Dermis microvascular lymphatic vessel endothelial cell (primary cell): ENCODE measurements at regions not wholly inside any gene's neighbourhood (a gene's known extent, or its start where the extent isn't known, plus 50 kb on each side); places are given as distances from the start of the nearest gene placed in this dataset.
"Not testable (repeated sequence)": the region's sequence is repeated elsewhere in the genome, so short reads cannot be mapped to it uniquely, and the experiment has no call there.

Experiments
- DNase-seq, 2 donors: peaks; one replicate each; pipeline versions ENCODE4 v3.0.0 to v3.0.0-alpha.2; 2010; ENCODE audit warnings: low read depth in 2 of 2

DNA sequence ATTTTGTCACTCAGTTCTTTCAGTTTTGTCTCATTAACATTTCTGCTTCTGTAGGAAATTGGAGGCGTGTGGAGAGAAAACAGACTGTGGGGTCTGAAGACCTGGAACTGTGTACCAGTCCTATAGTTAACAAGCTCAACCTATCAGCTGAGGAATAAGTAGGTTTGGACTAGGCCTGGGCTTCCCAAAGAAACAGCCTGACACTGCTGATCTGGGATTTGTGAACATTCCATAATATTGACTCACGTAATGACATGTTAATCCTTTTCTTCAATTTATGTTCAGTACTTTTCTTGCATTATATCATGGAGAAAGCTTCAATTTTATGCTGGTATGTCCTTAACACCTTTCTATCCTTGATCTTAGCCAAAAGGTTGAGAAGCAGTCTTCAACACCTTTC, 181.6 kb upstream of the RORA start:
- no peak for DNase-seq

DNA sequence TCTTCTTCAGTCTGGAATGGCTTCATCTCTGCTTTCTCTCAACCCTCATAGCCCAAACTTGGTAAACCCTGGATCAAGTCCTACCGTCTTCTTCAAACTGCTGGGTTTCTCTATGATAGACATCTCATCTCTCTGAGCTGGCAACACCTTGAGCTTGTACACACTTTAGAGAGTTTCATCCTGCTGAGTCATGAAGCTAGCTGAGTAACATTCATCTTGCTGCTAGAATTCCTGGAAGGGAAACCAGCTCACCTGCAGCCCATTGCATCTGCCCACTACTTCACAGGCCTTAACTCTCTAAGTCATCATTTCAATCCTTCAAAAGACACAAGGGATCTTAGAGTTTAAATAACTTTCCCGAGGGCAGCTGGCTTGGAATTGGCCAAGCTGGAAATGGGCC, 175.5 kb upstream of the RORA start:
- DNase-seq: no peak

DNA sequence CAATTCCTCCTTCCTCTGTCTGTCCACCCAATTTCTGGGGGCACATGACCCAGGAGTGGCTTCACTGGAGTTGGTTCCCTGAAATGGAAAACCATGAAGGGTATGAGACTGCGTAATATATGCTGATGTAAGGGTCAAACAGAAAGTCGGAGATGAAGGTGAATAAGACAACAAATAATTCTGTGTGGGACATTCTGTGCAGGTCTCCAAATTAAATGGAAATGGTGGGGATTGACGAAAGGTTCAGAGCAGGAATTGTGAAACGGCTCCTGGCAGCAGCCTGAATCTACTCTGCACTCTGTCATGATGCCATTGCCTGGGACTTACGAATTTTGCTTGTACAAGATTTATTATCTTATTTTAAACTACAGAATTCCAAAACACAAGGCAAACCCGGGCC, 174.8 kb upstream of the RORA start:
- DNase-seq: no peak

DNA sequence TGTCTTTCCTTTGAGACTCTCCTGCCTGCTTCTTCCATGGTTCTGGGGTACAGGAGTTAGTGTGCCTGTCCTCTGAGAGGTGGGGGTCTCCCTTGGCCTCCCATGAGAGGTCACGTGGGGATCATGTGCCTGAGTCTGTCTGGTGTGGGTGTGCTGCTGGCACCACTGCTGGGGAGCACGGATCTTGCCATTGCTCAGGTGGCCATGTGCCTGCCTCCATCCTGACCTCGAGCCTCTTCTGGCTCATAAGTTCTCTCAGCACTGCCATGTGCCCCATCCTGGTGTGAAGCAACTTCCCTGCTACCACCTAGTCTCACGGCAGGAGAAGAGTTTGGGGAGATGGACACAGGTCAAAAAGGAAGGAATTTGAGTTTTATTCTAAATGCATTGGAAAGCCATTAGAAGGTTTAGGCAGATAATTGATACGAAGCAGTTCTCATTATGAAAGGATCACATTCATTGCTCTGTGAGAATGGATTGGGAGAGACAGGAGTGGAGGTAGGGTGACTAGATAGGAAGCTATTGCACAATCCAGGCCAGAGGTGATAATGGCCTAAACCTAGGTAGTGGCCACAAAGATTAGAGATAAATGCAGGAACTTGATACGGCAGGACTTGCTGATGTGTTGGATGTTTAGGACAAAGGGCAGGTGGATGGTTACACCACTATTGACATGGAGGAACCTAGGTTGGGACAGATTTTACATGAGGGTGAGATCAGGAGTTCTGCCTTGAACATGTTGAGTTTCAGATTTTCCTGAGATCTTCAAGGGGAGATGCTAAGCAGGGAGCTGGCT, 173.0 kb upstream of the RORA start:
- DNase-seq: no peak

DNA sequence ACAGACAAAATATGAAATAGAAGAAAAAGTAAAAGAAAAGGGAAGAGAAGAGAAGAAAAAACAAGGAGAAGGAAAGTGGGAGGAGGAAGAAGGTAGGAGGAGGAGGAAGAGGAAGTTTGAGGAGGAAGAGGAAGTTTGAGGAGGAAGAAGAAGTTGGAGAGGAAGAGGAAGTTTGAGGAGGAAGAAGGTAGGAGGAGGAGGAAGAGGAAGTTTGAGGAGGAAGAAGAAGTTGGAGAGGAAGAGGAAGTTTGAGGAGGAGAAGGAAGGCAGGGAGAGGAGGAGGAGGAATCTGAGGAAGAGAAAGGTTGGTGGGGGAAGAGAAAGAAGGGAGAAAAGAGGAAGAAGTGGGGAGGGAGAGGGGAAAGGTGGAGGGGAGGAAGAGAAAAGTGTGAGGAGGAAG, 169.2 kb upstream of the RORA start:
- no peak for DNase-seq

DNA sequence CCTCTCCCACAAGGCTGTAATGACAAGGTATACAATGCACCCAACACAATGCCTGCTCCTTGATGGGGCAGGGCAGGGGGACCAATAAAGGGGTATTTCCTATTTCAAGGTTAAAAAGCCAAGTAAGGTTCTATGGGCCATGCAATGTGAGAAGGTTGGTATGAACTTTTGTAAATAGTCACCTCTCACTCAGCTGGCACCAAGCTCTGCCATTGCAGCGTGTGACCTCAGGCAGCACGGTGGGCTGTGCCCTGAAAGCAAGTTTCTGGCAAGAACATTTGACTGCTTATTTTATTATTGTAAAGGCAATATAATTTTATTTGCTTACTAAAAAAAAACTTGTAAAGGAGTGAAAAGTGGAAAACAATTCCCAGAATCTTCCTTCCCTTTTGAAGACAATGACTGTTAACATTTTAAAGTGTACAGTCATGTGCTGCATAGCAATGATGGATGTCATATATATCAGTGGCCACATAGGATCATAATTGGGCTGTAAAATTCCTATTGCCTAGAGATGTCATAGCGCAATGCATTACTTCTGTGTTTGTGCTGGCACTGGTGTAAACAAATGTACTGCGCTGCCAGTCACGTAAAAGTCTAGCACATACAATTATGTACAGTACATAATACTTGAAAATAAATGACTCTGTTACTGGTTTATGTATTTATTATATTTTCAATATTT, 167.3 kb upstream of the RORA start:
- no peak for DNase-seq

DNA sequence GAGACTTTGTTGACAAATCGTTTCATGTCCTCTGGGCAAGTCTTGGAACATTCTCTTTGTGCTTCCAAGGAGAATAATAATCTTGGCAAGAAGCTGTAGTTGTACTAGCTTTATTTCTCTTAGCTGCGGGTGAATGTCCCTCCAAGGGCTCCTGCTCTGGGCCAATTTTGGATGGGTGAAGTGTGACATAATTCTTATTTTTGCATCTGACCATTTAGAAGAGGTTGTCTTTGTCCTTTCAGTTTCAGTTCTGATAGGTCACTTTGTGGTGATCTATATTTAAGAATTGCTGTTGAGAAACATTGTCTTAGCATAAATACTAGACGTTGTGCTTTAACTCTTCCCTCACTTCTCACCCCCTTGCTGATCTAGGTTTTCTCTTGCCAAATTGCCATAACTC, 164.8 kb upstream of the RORA start:
- DNase-seq: no peak

DNA sequence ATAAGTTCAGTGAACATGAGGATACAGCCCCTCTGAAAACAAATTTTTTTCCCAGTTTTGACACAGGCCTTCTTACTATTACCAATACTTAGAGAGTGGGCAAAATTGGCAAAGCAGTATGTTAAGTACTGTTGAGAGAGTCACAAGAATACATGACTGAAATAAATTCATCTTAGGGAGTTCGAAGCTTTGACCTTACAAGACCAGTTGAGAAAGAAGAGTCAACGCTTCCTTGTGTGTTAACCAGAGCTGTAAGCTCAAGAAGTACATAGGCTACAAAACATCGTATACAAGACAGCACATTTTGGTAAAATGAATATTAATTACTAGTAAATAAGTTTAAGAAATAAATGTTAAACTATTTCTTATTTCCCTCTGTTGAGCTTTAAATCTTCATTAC, 164.4 kb upstream of the RORA start:
- no peak for DNase-seq

DNA sequence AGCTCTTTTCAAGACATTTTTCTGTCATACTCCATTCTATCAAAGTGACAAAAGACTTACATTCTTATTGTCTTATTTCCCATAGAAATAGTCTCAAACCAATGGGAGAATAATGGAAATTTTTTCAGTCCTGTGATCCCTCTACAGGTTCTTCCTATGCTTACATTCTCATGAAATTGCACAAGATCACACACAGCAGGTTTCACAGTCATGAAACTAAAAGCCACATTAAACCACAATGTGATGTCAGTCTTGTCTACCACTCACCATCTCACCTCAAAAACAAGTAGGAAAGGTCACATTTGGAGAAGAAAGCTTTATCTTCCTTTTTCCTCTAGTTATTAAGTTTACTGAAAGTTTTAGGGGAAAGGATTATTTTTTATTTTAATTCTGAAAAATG, 161.0 kb upstream of the RORA start:
- DNase-seq: no peak

DNA sequence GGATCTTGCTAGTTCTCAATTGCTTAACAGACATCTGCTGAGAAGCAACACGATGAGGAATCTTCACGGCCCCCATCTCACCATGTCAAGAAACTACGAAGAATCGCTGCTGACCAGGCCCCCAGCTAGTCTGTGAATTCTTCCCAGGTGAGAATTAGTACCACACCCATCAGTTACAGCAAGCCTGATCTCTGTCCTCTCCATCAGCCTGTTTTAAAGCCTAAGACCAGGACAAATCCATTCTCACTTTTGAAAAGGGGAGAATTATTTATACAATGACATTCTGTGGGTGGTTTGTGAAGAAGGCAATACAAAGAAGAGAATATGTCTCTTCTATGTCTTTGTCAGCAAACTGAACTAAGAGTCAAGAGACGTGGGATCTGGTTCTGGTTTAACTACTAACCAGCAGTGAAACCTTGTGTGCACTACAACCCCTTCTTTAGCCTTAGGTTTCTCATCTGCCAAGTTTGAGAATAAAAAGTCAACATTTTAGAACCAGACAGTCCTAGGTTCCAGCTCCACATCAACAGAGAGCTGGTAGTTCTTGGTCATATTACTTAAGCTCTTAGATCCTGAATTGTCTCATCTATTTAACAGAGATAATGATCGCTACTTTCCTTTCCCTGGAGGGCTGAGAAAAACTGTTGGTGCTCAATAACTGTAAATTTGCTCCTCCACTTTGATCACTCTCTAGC, 160.4 kb upstream of the RORA start:
- no peak for DNase-seq

DNA sequence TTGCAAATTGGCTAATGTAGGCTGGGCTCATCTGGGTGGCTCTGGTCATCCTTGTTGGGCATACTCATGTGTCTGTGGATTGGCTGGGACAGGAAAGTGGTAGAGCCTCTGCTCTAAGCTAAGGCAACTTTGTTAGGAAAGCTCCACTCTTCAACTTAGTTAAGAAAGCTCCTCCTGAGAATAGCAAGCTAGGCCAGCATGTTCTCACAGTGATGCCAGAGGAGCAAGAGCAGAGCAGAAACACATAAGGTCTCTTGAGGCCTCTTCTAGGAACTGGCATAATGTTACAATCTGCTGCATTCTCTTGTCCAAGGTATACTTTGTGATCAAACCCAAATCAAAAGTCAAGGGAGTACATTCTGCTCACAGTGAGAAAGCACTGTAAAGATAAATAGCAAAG, 158.6 kb upstream of the RORA start:
- no peak for DNase-seq

DNA sequence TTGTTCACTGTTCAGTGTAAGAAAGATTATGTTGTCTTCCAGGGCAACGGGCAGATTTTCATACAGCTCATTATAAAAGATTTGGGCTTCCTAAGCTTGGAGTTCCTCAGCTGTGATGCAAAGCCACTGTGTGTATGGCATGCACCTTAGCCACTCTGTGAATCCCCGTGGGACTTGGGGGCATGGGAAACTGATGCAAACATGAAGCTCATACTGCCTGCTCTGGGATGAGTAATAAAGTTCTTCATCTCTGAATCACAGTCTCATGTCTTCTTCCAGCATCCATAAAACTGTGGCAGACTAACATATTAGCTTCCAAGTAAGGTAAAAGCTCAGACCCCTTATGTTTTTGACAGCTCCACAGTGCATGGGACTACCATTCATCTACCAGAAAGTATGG, 154.3 kb upstream of the RORA start:
- DNase-seq: no peak

DNA sequence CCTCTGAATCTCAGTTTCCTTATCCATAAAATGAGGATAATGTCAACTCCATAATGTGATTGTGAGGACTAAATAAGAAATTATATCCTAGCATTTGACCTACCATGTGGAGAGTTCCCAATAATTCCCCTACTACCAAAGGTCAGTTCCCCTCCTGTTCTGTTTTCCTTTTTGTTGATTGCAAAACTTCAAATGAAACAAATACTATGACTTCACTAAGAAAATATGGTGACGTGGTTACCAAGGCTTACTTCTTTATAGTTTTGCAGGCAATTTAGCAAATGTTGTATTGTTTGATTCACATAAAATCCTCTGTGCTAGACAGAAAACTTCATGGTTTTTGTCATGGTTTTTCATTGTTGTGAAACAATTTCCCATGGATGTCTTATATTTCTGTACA, 153.8 kb upstream of the RORA start:
- no peak for DNase-seq

DNA sequence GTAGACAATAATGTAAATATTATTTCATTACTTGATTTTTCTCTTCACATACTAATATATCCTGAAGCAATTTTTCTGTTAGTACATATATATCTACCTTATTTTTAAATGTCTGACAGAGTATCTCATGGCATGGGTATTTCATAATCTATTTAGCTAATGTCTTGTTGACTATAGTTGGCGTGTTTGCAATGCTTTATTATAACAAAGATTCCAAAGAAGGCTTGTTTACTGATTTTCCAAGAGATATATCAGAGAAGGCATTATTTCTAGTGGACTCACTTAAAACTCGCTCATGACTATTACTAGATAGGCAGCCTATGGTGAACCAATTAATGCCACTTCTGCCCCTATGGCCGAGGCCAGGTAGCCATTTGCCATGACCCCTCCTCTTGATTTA, 152.4 kb upstream of the RORA start:
- no peak for DNase-seq

DNA sequence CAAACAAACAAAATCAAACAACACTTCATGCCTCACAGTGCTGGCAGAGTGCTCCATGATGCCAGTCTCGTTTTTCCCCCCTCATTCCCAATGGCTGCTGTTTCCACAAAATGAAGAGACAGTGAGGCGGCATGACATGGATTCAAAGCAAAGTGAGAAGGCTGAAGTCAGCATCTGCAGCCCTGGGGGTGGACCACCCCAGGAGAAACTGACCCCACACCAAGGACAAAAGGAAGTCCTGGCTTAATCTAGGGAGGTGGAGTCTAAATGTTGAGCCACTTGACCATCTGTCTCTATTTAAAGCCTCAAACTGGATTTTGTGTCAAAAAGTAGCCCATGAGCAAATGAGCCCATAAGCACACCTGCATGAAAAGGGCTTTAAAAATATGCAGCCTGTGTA, 151.2 kb upstream of the RORA start:
- DNase-seq: no peak

DNA sequence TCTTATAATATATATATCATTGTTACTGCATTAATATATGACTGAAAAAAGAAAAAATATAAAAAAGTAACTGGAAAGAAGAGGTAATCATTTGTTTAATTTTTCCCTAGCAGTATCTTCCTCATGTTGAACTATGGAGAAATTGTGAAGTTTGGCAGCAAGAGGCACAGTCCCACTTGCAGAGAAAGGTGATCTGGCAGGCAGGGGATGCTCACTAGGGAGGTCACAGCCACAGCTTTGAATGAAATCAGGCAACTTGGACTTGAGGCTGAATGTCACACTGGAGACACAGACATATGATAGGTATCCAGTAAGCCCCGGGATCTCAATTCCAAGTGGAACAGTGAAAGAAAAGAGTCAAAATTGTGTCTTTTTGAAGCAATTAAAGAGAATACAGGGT, 149.9 kb upstream of the RORA start:
- DNase-seq: no peak

DNA sequence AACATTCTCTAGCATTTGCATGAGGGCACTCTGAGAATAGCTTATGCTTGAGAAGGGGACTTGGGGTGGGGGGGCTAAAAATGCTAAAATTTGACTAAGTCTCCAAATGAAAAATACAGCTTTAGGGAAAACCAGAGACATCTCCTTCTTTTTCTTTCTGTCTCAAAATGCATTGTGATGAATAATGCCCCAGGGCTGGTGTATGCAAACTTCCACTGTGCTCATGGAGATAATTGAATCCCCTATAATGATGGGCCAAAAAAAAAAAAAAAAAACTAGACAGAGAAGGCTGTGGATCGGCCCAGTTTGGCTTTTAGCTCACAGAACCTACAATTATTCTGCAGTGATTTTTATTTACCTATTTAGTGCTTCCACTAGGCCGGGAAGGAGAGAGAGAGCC, 147.9 kb upstream of the RORA start:
- DNase-seq: no peak

DNA sequence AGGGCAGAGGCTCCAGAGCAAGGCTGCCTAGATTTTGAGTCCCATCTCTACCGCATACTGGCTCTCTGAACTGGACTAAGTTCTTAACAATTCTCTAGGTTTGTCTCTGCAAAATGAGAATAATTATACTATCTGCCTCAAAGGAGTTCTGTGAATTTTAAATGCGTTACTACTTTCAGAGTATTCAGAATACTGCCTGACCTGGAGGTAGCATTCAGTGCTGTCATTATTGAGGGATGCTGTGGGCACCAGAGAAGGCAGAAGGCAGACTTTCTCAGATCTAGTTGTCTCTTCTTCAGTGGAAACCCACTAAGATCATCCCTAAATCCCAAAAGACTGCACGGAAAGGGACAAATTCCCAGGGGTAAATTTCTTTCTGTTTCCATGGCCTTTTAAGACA, 147.4 kb upstream of the RORA start:
- no peak for DNase-seq

DNA sequence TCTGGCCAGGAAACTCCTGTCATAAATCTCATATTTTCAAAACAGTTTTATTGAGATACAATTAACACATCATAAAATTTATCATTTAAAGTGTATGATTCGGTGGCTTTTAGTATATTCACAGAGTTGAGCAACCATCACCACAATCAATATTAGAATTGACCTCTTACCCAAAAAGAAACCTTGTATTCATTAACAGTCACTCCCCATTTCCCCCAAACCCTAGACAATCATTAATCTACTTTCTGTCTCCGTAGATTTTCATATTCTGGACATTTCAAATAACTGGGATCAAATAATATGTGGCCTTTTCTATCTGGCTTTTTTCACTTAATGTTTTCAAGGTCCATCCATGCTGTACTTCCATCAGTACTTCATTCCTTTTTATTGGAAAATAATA, 145.7 kb upstream of the RORA start:
- DNase-seq: no peak

DNA sequence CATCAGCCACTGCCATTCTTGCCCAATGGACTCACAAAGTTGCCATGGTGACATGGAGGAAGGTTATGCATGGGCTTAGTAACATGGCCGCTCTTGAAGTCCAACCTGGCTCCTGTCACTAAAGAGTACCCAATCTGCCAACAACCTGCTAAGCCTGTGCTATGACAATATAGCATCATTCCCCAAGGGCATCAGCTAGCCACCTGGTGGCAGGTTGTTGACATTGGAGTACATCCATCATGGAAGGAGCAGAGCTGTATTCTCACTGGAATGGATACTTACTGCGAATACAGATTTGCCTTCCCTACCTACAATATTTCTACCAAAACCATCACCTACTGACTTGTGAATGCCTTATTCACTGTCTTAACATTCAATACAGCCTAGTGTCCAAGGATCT, 138.9 kb upstream of the RORA start:
- DNase-seq: no peak

DNA sequence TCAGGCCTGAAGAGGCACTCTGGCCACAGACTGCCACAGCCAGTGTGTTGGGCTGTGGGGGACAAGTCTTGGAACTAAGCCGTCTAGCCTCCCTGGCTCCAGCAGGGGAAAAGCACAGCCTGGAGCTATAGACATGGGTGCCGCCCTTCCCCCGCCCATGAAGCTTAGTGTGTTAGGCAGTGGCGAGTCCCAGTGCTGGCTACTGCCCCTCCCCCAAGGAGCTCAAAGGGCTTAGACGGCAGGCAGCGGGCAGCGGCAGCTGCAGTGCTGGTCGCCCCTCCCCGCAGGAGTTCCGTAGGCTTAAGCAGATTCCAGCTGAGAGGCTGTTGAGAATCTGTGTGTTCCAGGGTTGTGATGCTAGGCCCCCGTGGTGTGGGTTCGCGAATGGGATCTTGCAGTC, 135.8 kb upstream of the RORA start:
- DNase-seq: no peak

DNA sequence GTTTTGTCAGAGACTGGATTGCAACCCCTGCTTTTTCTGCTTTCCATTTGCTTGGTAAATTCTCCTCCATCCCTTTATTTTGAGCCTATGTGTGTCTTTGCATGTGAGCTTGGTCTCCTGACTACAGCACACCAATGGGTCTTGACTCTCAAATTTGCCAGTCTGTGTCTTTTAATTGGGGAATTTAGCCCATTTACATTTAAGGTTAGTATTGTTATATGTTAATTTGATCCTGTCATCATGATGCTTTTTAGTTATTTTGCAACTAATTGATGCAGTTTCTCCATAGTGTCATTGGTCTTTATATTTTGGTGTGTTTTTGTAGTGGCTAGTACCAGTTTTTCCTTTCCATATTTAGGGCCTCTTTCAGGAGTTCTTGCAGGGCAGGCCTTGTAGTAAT, 133.8 kb upstream of the RORA start:
- DNase-seq: not testable (repeated sequence)

DNA sequence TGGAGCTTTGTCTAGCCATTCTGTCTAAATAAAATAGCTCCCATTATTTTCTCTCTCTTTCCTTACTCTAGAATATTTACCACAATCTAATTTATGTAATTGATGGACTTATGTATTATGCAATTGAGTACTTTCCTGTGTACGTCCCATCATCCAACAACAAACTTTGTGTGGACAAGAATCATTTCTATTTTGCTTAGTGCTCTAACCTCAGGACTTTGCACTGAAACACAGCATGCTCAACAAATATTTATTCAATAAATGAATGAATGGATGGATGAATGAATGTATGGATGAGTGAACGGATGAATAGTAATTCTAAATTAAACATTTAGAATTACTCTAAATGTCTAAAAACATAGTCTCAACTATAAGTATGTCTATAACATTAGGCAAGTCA, 115.2 kb upstream of the RORA start:
- no peak for DNase-seq
